ENCODE measurements at regions not wholly inside any gene's neighbourhood (a gene's known extent, or its start where the extent isn't known, plus 50 kb on each side); places are given as distances from the start of the nearest gene placed in this dataset.

GRCh38 chr3:176247191-176247590, 950.1 kb downstream of the TBL1XR1 start:
- no peak overlapping the region for H3K4me3 ChIP-seq
- no peaks in the 10 kb centered on the region for H3K36me3 ChIP-seq (ENCODE audit: control insufficient read depth, insufficient read depth, low read length)
- FAIRE-seq (no peak), DNase-seq (ENCODE audit: extremely low read depth in 1 of 4, low spot score in 3 of 4) (no peak), ATAC-seq (no peak)
- no peak for TF ChIP-seq ZSCAN29 (IDR thresholded peaks at IDR 0.05)
- TF ChIP-seq ZNF280A (IDR thresholded peaks at IDR 0.05; ENCODE audit: low read depth, partially characterized antibody): no peak
- TF ChIP-seq BRD4 (IDR thresholded peaks at IDR 0.05): no peak
- TF ChIP-seq ZKSCAN1 (IDR thresholded peaks at IDR 0.05; ENCODE audit: low read depth, low read length): no peak
- no peak for TF ChIP-seq E2F4 (CRISPR knock-in tag; IDR thresholded peaks at IDR 0.05; ENCODE audit: low read depth)
- no peak for TF ChIP-seq HES1 (IDR thresholded peaks at IDR 0.05; ENCODE audit: low read depth)
- no peak for TF ChIP-seq DPF2 (IDR thresholded peaks at IDR 0.05)
- no peak for TF ChIP-seq SMARCA5 (IDR thresholded peaks at IDR 0.05)
- TF ChIP-seq MTF1 (CRISPR knock-in tag; IDR thresholded peaks at IDR 0.05; ENCODE audit: borderline replicate concordance): no peak
- TF ChIP-seq DNMT1 (IDR thresholded peaks at IDR 0.05): no peak
- no peak for TF ChIP-seq NR2C2 (CRISPR knock-in tag; IDR thresholded peaks at IDR 0.05)
- TF ChIP-seq NR2C2 (tag; IDR thresholded peaks at IDR 0.05): no peak
- H3K27ac ChIP-seq (ENCODE audit: extremely low read depth, low read depth, low read length): no peak overlapping the region
- H3K4me1 ChIP-seq (replicated peaks in 1 of 2; ENCODE audit: control insufficient read depth in 2 of 2, insufficient read depth in 2 of 2, low read length in 2 of 2): no peaks in the 10 kb centered on the region
- no peaks in the 10 kb centered on the region for H3K79me2 ChIP-seq (ENCODE audit: control insufficient read depth, insufficient read depth, low read length)
- ChIA-PET CTCF (ENCODE audit: low intra/inter-chr PET ratio) (no interaction called here), POLR2A (no interaction called here)
- intact Hi-C loops (cut with micrococcal nuclease): no loop called here
- H2AFZ ChIP-seq (ENCODE audit: low read depth, low read length): no peak overlapping the region
- no peak overlapping the region for H3K4me2 ChIP-seq (ENCODE audit: insufficient read depth, low read length)
- no peaks in the 10 kb centered on the region for H3K9me1 ChIP-seq (ENCODE audit: control insufficient read depth, insufficient read depth, low read length)
- H3K27me3 ChIP-seq (ENCODE audit: control insufficient read depth in 2 of 2, insufficient read depth in 2 of 2, low read length in 2 of 2): no peaks in the 10 kb centered on the region
- in situ Hi-C loops (cut with MboI): no loop called here
- no peaks in the 10 kb centered on the region for H3K9me3 ChIP-seq (replicated peaks; ENCODE audit: control insufficient read depth, insufficient read depth, low read depth, low read length)
- no peaks in the 10 kb centered on the region for H4K20me1 ChIP-seq (replicated peaks; ENCODE audit: control insufficient read depth, insufficient read depth, low read length)
- 2% methylated on average over 3 of the region's 3 CpGs for WGBS (ENCODE audit: insufficient coverage, low coverage, missing lambda C conversion rate)
- BruUV-seq (replicated peaks): no TSS peak
- no peak overlapping the region for H3K9ac ChIP-seq (ENCODE audit: insufficient read depth in 1 of 2, low read depth in 2 of 2, low read length in 2 of 2)

Measured in K562 (cell line).